H7 (cell line): ENCODE measurements at regions not wholly inside any gene's neighbourhood (a gene's known extent, or its start where the extent isn't known, plus 50 kb on each side); places are given as distances from the start of the nearest gene placed in this dataset.
"Not testable (repeated sequence)": the region's sequence is repeated elsewhere in the genome, so short reads cannot be mapped to it uniquely, and the experiment has no call there.

Source experiments
- DNase-seq: peaks from one replicate; pipeline ENCODE4 v3.0.0; 2012
- H3K27me3 ChIP-seq: 2 replicates; pipeline ENCODE4 v1.6.0; 2011; ENCODE audit warnings: mild to moderate bottlenecking, low read length; ENCODE audit not compliant: control insufficient read depth, insufficient read depth
- H3K36me3 ChIP-seq: replicated peaks from 2 replicates; pipeline ENCODE4 v1.5.1; 2011; ENCODE audit warnings: low read length; ENCODE audit not compliant: control insufficient read depth, insufficient read depth
- H3K4me3 ChIP-seq: 2 replicates; pipeline ENCODE4 v1.5.1; 2011; ENCODE audit warnings: low read depth, mild to moderate bottlenecking, control low read depth, low read length, moderate library complexity; ENCODE audit not compliant: insufficient read depth

GRCh38 chr10:33007731-33008381, 49.8 kb upstream of the ITGB1 start:
- H3K27me3 ChIP-seq, DNase-seq, H3K4me3 ChIP-seq, H3K36me3 ChIP-seq: not testable (repeated sequence)
